IPS DF 4.7 (cell line): ENCODE measurements at regions not wholly inside any gene's neighbourhood (a gene's known extent, or its start where the extent isn't known, plus 50 kb on each side); places are given as distances from the start of the nearest gene placed in this dataset.

Experiments
- DNase-seq: peaks from one replicate; pipeline ENCODE4 v3.0.0-alpha.2; 2013; ENCODE audit warnings: low spot score; ENCODE audit errors: extremely low read depth

DNA sequence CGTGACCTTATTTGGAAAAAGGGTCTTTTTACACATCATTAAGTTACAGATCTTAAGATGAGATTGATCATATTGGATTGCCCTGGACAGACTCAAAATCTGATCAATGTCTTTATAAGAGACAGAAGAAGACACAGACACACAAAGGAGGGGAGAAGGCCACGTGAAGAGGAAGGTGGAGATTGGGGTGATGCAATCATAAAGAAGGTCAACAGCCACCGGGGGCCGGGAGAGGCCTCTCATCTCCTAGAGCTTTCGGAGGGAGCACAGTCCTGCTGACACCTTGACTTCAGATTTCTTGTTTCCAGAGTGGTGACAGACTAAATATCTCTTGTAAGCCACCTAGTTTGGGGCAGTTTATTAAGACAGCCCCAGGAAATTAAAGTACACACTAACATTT is 204.6 kb upstream of the CSF3R start:
- no peak for DNase-seq

DNA sequence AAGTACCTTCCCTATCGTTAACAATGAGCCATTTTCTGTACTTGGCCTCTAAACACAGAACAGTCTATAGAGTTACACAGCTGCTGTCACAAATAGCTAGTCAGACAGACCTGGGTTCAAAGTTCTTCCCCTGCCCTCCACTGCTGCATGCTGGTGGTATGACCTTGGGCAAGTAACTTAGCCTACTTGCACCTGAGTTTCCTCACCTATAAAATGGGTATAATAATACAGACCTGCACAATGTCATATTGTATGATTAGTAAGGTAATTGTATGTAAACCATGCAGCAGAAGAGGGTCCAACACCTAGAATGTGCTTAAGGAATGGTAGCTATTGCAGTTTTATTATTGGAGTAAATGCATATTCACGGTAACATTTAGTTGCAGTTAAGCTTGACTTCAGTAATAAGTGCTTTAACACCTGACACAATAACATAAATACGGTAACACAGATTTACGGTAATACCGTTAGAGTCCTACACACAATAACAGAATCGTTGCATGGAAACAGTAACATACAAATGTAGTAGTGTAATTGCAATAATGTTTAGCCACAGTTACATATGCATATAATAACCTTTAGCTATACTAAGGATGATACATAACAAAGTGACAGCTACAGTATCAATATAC is 193.3 kb upstream of the CSF3R start:
- DNase-seq = no peak

DNA sequence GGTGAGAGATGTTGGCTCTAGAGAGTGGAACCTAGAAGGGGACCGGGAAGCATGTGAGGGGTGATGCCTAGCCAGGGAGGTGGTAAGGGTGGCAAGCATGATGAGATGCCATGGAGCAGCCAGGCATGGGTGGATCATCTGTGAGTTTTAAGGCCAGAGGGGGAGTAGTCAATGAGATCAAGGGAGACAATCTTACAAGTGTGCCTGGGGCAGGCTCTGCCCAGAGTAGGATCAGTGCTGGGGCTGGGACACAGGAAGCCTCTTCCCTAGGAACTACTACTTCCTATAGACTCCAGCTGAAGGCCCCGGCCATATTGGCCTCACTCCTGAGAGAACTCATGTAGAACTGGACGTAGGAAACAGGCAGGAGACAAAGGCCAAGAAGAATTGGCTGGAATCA is 192.4 kb upstream of the CSF3R start:
- DNase-seq = no peak

DNA sequence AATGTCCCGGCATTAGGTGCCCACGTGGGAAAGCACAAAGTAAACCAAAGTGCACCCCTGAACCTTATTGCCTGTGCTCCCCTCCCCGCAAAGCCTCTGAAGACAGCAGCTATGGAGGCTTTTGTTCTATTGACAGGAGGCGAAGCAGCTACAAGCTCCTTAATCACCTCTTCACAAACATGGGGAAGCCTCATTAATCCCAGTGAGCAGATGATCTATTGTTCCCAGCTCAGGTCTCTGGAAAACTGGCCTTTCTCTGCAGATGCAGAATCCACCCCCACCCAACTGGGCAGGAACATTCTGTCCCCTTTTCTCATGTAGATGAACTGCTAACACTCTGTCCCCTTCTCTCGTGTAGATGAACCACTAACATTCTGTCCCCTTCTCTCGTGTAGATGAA is 190.5 kb upstream of the CSF3R start:
- peak; percentile 11 for DNase-seq

DNA sequence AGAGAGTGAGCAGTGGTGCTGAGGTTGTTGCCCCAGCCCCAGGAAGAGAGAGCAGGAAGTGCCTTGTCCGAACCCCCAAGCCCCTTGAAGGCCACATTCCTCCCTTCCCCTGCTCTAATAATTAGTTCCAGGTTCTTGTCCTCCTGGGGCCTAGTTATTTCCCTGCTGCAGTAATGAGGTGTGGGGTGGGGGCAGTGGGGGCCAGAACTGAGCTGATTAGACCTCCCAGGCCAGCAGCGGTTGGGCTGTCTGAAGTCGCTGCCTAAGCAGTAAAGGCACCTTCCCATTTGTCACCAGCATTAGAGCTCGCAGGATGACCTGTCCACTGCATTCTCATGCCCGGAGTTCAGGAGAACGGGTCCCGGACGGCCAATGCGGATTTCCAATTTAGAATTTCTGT is 186.5 kb upstream of the CSF3R start:
- no peak for DNase-seq

DNA sequence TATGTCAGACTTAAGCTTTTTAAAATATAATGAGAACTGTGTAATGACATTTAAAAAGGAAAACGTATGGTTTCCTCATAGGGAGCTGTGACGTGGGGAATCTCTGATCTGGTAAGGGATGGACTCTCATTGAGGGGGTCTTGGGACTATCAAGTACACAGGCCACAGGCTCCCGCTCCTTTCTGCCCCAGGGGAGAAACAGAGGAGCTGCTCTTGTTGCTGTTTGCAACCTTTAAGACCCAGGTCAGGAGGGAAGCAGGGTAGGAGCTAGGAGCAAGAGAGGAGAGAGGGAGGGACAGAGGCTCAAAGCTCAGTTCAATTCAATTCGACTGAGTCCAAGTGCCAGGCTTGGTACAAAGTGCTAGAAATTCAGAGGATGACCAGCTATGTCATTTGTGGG is 185.1 kb upstream of the CSF3R start:
- DNase-seq = no peak

DNA sequence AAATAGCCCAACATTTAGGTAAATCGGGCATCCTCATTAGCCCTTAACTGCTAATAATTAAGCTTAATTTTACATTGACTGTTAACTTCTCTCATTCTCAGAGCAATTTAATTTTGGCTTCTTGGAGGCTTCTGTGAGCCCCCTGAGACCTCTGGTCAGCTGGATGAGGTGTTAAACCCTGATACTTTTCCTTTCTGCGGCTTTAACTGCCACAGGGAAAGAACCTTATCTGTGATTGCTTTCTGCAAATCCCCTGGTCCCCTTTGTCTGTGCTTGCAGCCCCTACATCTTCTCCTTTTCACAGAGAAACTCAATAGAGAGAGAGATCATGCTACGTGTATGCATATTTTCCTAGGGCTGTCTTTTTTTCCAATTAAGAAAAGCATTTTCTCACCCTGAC is 184.5 kb upstream of the CSF3R start:
- no peak for DNase-seq

DNA sequence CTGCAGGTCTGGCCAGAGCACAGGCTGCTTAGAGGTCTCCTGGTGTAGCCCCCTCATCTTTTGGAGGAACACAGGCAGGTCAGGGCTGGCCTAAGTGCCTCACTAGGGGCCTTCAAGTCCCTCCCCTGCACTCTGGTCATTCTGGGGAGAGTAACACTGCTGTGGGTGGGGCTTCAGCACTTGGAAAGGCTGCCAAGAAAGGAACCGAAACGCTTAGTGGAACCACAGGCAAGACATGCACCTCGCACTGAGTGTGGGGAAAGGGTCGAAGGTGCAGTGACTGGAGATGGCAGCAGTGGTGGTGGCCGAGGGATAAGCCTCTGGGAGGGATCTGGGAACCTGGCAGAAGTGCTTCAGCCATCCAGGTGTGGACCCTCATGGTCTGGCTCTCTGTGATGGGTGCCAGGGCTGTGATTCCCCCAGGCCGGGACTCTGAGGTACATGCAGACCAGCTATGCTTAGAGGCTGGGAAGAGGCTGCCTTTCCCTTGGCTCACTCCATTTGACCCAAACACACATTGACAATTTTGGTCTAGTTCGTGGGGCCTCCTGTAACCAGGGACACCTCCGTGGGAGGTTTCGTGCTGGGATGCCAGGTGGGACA is 182.9 kb upstream of the CSF3R start:
- no peak for DNase-seq

DNA sequence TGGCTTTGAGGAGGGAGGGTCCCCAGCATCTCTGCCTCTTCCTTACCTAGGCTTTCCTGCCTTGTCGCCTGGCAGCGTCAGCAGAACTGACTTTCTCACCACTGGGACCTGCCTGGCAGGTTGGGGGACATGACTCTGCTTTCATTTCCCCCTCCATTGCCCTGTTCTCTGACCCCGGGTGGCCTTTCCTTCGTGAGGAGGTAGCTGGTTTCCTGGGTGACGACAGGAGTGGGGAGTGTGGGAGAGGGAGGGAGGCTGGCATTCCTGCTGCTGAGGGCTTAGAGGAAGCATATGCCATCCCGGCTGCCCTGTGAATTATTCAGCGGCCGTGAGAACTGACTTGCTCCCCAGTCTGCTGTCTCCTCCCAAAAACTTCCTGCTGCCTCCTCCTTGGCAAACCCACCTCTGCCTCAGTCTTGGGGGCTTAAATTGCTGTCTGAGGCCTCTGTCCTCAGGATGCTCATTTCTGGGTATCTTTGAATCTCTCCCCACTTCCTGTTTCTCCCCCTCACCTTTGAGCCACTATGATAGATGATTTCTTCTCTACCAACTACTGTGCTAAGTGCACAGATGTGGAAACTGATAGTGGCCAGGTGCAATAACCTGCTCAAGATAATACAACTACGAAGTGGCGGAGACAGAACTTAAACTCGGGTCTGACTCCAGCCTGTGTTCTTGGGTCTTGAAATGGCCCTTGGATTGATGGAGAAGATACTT is 182.0 kb upstream of the CSF3R start:
- DNase-seq = no peak

DNA sequence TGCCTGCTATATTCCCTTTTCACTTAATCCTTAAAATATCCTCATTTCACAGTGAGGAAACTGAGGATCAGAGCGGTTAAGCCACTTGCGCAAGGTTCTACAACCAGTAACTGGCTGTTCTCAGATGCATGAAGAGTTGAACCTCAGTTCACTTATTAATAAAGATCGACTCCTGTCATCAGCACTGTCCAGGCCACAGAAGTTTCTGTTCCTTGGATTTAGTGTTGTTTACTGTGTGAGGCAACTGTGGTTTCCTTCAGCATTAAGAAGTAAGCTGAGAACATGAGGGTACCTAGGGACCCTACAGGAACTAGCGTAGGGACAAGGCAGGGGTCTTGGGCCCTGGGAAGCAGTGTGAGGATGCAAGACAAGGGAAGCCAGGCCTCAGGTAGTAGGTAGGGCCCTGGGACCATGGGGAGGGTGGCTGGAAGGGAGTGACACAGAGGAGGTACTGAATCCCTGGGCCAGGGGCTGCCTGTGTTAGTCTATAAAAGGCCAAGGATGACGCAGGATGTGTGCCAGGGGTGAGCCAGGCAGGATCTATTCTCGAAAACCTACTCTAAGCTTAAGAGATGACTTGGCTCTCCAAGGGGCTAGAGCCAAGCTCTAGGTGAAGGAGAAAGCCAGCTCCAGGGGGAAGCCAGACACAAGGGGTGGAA is 181.2 kb upstream of the CSF3R start:
- no peak for DNase-seq

DNA sequence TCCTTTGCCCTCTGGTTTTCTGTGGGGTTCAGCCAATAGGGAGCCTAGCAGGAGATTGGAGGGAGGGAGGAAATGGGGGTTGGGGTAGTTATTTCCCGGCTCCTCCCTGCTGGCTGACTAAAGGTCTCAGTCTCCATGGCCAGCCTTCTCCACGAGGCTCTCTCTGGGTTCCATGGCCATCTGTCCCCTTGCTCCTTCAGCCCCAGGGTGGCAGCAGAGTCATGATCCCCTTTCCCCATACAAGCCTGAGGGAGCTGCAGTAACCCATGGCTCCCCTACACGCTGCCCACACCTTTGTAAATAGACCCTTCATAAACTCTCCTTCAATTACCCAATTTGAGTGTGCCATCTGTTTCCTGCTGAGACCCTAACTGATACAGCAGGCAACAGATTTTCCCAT is 176.1 kb upstream of the CSF3R start:
- DNase-seq = no peak

DNA sequence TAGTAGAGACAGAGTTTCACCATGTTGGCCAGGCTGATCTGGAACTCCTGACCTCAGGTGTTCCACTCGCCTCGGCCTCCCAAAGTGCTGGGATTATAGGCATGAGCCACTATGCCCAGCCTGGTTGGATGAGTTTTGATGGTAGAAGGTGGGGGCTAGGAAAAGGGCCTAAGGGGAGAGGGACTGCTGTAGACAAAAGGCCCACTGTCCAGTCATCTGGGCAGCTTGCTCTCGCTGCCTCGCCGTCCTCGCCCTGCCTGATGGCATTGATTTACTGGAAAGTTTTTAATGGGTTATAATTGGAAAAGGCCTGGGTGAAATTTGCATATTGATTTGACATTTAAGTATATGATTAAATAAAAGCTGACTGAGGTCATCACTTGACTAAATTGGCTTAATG is 175.1 kb upstream of the CSF3R start:
- no peak for DNase-seq

DNA sequence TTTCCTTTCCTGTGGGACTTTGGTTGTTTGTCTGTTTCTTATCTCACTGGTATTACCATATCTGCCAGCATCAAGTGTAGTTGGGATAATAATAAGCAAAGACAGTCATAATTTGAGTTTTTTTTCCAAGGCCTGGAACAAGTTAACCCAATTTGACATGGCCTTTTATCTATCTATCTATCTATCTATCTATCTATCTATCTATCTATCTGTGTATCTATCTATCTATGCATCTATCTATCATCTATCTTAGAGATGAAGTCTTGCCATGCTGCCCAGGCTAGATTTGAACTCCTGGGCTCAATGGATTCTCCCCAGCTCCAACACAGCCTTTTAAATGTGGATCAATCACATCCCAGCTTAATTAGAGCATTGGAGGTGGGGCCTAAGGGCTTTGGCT is 174.1 kb upstream of the CSF3R start:
- DNase-seq = no peak

DNA sequence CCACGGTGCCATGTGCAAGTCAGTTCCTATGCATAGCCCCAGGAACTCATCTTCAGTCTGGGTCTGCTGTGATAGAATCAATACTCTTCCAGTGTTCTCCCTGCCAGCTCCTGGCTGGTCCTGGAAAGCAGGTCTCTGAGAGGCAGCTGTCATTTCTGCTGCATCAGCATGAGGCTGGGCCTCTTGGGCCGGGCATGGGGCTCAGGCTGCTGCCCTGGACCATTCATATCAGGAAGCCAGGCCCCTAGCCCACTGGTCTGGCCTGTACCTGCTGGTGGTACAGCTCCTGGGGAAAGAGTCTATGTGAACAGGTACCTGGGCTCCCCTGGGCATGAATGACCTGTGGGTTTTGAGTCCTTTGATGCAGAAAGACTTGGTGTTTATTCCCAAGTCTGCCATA is 173.6 kb upstream of the CSF3R start:
- no peak for DNase-seq

DNA sequence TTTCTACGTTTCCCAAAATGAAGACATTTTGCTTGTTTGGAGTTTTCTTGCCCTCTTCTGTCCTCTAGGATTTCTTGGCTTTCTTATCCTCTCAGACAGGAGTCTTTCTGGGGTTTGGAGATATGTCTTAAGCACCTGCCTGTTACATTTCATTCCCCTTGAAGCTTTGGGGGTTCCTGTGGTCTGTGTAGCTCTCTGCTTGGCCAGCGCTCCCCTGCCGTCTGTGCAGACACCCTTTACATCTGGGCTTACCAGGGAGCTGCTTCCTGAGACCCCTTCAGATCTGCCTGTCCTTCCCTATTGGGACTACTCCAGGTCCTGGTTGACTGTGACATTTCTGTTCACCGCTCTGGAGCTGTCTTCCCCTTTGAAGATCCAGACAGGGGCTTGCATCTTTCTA is 171.9 kb upstream of the CSF3R start:
- DNase-seq = no peak

DNA sequence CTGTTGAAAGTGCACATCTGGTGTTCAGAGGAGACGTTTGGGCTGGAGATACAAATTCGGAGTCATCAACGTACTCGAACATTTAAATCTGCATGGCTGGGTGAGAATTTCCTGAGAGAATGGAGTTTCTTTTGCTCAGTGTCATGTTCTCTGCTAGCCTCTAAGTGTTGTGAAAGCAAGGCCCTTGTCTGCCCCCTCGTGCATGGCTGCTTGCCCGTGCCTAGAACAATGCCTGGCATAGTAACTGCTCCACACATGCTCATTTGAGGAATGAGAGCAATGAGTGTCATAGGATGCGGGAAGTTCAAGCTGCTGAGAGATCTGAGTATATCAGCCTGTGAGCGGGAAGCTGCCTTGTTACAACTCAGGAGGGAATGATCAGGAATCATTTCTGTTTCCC is 171.1 kb upstream of the CSF3R start:
- DNase-seq = no peak

DNA sequence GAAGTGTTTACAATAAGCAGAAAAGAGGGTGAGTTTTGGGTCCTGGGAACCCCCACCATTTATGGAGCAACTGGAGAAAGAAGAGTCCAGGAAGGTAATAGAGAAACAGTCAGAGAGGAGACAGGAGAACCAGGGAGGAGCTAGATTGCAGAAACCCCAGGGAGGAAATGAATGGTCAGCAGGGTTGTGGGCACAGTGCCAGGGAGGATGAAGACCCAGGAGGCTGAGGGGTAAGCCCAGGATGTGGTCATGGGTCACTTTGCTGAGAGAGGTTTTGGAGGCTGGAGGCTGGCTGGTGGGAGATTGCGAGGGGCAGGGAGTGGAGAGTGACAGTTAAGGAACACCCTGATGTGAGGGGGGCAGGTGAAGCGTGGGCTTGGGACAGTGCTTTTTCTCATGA is 169.9 kb upstream of the CSF3R start:
- DNase-seq = no peak

DNA sequence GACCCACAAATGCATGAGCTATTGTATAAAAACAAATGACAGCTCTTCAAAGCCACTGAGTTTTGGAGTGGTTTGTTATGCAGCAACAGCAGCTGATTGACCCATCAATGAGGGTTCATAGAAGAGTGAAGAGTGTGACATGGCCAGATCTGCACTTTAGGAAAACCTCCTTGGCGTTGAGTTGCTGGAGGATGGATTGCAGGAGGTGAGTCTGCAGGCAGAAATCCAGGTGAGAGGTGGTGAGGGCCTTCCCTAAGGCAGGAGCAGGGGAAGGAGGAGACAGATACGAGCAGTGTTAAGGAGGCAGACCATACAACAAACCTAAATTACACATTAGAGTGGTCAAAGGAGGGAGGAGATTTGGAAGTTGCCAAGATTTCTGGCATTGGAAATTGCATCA is 169.3 kb upstream of the CSF3R start:
- no peak for DNase-seq

DNA sequence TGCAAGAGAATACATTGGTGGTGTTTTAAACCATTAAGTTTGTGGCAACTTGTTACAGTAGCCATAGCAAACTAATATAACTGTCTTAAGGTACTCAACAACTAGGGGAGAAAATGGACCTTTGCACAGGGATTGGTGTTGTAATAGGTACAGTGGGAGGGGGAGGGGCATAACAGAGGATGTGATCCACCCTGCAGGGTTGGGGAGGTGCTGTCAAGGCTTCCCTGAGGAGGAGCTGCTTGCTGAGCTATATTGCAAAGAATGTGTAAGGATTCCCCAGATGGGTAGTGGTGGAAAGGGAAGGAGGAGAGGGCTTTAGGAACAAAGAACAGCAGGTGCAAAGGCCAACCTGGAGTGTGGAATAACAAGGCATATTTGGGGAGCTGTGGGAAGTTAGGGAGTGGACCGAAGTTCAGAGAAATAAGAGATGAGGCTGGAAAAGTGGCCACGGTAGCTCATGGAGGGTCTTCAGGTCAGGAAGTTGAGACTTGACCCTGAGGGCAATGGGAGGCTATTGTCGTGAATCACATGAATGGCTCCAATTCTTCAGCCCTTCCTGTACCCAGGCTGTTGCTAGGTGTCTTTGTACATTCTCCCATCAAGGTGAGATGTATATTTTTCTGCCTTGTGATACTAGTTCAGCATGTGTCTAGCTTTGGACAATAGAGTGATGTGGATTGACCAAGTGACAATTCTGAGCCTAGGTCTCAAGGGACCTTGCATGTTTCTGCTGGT is 168.6 kb upstream of the CSF3R start:
- DNase-seq = no peak

DNA sequence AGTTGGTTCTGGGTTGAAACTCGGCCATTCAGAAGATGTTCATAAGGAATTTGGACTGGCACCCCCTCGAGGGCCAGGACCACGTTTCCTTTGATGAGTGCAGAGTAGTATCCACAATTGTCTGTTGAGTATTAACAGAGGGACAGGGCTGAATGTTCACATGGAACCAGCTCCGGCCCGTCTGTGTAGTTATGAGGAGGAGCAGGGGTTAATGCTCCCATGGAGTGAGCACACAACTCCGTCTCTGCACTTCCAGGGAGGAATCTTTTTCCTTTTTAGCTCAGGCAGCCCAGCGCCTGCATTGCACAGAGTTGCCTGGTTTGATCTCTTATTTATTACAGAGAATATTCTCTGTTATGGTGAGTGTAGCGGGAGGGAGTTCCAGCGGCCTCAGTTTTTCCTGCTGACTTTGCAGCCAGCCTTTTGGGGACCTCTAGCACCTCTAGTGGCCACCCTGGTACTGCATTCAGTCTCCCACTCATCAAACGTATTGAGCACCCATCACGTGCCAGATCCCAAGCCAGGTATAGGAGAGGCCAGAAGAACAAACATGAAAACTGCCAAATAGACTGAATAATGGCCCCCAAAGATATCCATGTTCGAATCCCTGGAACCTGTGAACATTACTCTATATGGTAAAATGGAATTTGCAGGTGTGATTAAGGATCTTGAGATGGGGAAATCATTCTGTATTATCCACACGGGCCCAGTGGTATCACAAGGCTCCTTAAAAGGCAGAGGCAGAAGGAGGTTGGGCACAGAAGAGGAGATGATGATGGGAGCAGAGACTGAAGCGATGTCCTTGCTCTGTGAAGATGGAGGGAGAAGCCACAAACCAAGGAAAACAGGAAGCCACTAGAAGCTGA is 167.7 kb upstream of the CSF3R start:
- DNase-seq = peak; percentile 33

DNA sequence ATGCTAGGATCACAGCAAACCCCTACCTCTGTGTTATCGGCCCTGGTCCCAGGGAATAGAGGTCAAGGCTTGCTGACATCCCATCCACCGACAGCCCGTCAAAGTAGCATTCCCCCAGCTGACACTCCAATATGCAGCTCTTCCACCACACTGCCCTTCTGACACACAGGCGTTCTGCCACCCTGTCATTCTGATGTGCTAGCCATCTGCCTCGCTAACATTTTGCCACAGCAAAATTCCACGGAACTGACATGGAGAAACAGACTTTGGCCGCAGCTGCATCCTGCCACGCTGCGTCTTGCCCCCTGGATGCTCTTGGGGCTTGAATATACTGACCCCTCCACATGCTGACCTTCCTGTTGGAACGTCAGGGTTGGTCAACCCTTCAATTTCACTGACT is 163.2 kb upstream of the CSF3R start:
- DNase-seq = no peak
